ENCODE measurements at regions not wholly inside any gene's neighbourhood (a gene's known extent, or its start where the extent isn't known, plus 50 kb on each side); places are given as distances from the start of the nearest gene placed in this dataset.

DNA sequence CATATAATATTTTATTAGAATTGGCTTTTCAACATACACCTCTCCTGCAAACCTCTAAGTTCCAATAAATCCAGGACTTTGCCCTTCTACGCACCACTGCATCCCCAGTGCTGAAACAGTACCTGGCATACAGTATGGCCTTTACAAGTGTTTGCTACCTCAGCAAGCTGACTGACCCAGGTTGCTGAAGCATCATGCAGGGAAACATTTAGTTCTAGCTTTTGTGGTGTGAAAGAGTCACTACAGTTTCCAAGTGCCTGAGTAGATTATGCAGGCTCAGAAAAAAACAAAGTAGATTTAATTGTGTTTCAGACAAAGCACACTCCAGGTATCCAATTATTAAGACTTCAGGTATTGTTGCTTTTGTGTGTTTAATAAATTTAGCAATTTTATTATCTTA is 614.2 kb upstream of the NRSN1 start:
- no peak for DNase-seq
- no peaks in the 10 kb centered on the region for H3K4me1 ChIP-seq
- 75 to 79% methylated on average over 1 of the region's 1 CpG for WGBS, 2 donors
- H3K27ac ChIP-seq: no peak overlapping the region
- intact Hi-C loops (cut with DNase I): no loop called here
- no peaks in the 10 kb centered on the region for H3K36me3 ChIP-seq
- no peak for TF ChIP-seq POLR2AphosphoS5 (IDR thresholded peaks at IDR 0.05)
- TF ChIP-seq EP300 (IDR thresholded peaks at IDR 0.05): no peak
- no peak for TF ChIP-seq POLR2A (IDR thresholded peaks at IDR 0.05)
- TF ChIP-seq, protein P1, sequence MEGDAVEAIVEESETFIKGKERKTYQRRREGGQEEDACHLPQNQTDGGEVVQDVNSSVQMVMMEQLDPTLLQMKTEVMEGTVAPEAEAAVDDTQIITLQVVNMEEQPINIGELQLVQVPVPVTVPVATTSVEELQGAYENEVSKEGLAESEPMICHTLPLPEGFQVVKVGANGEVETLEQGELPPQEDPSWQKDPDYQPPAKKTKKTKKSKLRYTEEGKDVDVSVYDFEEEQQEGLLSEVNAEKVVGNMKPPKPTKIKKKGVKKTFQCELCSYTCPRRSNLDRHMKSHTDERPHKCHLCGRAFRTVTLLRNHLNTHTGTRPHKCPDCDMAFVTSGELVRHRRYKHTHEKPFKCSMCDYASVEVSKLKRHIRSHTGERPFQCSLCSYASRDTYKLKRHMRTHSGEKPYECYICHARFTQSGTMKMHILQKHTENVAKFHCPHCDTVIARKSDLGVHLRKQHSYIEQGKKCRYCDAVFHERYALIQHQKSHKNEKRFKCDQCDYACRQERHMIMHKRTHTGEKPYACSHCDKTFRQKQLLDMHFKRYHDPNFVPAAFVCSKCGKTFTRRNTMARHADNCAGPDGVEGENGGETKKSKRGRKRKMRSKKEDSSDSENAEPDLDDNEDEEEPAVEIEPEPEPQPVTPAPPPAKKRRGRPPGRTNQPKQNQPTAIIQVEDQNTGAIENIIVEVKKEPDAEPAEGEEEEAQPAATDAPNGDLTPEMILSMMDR (IDR thresholded peaks at IDR 0.05): no peak
- no peak overlapping the region for H3K4me3 ChIP-seq
- H3K27me3 ChIP-seq: no peaks in the 10 kb centered on the region
- H3K9me3 ChIP-seq: no peaks in the 10 kb centered on the region

DNA sequence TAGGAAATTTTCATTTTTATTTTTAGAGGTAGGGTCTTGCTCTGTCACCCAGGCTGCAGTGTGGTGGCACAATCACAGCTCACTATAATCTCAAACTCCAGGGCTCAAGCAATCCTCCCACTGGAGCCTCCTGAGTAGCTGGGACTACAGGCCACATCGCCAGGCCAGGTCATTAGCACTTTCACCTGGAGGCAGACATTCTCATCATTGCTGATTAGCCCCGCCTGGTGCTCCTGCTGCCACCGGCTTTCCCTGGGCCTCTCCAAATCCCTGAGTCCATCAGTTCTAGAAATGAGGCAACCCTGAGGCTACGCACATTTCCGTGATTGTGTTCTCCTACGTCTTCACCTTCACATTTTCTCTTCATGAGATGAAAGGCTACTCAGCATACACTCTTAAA is 607.7 kb upstream of the NRSN1 start:
- H3K4me3 ChIP-seq: no peak overlapping the region
- H3K27ac ChIP-seq: no peak overlapping the region
- TF ChIP-seq POLR2A (IDR thresholded peaks at IDR 0.05): no peak
- TF ChIP-seq, protein P1 (IDR thresholded peaks at IDR 0.05): no peak
- no peak for TF ChIP-seq POLR2AphosphoS5 (IDR thresholded peaks at IDR 0.05)
- no peak for TF ChIP-seq EP300 (IDR thresholded peaks at IDR 0.05)
- no peaks in the 10 kb centered on the region for H3K36me3 ChIP-seq
- no peaks in the 10 kb centered on the region for H3K9me3 ChIP-seq
- H3K27me3 ChIP-seq: no peaks in the 10 kb centered on the region
- 83 to 89% methylated on average over 6 of the region's 6 CpGs for WGBS, 2 donors
- H3K4me1 ChIP-seq: no peaks in the 10 kb centered on the region
- DNase-seq: no peak
- intact Hi-C loops (cut with DNase I): no loop called here

DNA sequence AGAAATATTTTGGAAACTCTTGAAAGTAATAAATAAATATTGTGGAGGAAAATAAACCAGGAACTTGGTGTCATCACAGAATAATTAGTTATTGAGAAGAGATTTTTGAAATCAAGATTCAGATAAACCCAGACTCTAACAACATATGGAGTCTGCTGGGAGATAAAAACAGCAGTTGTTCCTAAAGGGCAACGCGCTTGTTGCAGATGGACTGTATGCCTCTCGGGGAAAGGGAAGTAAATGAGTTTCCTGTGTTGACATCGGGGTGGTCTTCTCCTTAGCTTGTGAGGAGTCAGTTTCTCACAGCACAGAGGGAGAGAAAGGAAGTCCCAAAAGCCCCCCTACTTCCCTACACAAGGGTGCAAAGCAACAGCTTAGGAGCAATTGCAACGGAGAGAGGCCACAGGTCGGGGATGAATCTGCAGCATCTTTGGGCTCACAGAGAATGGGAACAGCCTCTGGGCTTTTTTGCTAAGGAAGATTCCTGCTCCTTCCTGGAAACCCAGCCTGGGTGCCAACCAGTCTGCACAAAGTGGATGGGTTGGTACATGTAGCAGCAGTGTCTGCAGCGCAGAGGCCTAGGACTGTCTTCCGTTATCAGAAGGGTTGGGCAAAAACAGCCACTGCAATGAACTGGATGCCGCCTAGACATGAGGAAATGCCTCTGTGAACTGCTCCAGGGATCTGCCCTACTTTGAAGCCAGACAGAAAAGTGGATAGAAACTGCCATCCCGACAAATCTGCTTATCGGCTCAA is 603.0 kb upstream of the NRSN1 start:
- H3K4me1 ChIP-seq: no peaks in the 10 kb centered on the region
- H3K27ac ChIP-seq: no peak overlapping the region
- DNase-seq: no peak
- no peaks in the 10 kb centered on the region for H3K9me3 ChIP-seq
- WGBS, 2 donors: 66 to 86% methylated on average over 11 of the region's 11 CpGs
- no peaks in the 10 kb centered on the region for H3K27me3 ChIP-seq
- no peak overlapping the region for H3K4me3 ChIP-seq
- no peaks in the 10 kb centered on the region for H3K36me3 ChIP-seq
- intact Hi-C loops (cut with DNase I): no loop called here
- TF ChIP-seq POLR2A (IDR thresholded peaks at IDR 0.05): no peak
- TF ChIP-seq, protein P1 (IDR thresholded peaks at IDR 0.05): no peak
- no peak for TF ChIP-seq POLR2AphosphoS5 (IDR thresholded peaks at IDR 0.05)
- no peak for TF ChIP-seq EP300 (IDR thresholded peaks at IDR 0.05)

DNA sequence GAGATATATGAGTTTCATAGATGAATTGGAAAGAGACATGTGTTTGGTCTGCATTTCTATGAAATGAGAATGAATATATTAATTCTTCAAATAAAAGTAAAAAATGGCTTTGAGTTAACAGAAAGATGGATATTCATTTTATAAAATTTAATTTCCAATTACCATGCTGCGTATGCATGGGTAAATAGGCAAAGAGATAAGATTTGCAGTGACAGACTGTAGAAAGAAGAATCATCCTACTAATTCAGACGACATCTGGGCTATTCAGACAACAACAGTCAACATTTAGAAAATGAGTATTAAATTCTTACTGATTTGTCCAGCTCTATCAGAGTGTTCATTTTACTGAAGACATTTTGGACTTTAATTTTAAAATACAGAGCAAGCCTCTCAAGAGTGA is 602.2 kb upstream of the NRSN1 start:
- TF ChIP-seq EP300 (IDR thresholded peaks at IDR 0.05): no peak
- H3K27ac ChIP-seq: no peak overlapping the region
- H3K4me1 ChIP-seq: no peaks in the 10 kb centered on the region
- WGBS, 2 donors: 89 to 92% methylated on average over 2 of the region's 2 CpGs
- H3K36me3 ChIP-seq: no peaks in the 10 kb centered on the region
- no peak for DNase-seq
- H3K4me3 ChIP-seq: no peak overlapping the region
- no peaks in the 10 kb centered on the region for H3K9me3 ChIP-seq
- H3K27me3 ChIP-seq: no peaks in the 10 kb centered on the region
- intact Hi-C loops (cut with DNase I): no loop called here

DNA sequence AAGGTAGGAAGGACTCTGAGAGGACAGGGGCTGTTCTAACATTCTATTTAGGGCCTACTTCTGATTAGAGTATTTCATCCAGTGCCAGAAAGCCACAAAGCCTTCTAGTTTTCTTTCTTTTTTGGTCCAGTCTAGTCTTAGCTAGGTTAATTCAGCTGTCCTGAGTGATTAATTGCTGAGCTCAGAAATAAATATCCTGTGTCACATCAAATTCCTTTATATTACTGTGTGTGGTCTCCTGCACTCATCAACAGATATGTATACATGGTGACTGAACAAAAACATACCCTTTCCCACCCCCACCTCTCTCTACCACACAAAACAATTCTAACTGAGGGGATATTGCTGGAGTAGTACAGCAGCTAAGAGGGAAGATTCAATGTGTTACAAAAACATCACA is 601.5 kb upstream of the NRSN1 start:
- Histone ChIP-seq H3K9me3 (no peaks in the 10 kb centered on the region), H3K4me1 (no peaks in the 10 kb centered on the region), H3K27me3 (no peaks in the 10 kb centered on the region), H3K36me3 (no peaks in the 10 kb centered on the region), H3K4me3 (no peak overlapping the region), H3K27ac (no peak overlapping the region)
- intact Hi-C loops (cut with DNase I): no loop called here
- DNase-seq: no peak
- TF ChIP-seq, protein P1 (IDR thresholded peaks at IDR 0.05): no peak
- TF ChIP-seq EP300 (IDR thresholded peaks at IDR 0.05): no peak
- no peak for TF ChIP-seq POLR2A (IDR thresholded peaks at IDR 0.05)
- TF ChIP-seq POLR2AphosphoS5 (IDR thresholded peaks at IDR 0.05): no peak

Measured in sigmoid colon (tissue), 6 donors.